HepG2 (cell line): ENCODE measurements at regions not wholly inside any gene's neighbourhood (a gene's known extent, or its start where the extent isn't known, plus 50 kb on each side); places are given as distances from the start of the nearest gene placed in this dataset.

Source experiments
- ATAC-seq: fragments of 200-7000 bp; cut with Tn5 transposase; 3 replicates; pipeline ENCODE4 v1.9.1; 2020; ENCODE audit warnings: mild to moderate bottlenecking, moderate library complexity
- BruUV-seq: library from RNA; stranded (reverse); fragments of 400-500 nt; replicated peaks from 2 replicates; lab custom pipeline; 2021; lab: Mats Ljungman, UMichigan
- CTCF ChIA-PET: fragments of 300-600 bp; formaldehyde crosslinking; extraction: SDS; loops from one replicate; lab custom pipeline; 2021; ENCODE audit warnings: low total read pairs, inconsistent platforms, low intra/inter-chr PET ratio; lab: Yijun Ruan, JAX
- POLR2A ChIA-PET: fragments of 350-600 bp; sonication (Branson Sonifier 250); formaldehyde crosslinking; loops from one replicate; lab custom pipeline; 2020; ENCODE audit warnings: antibody characterized with exemption, inconsistent platforms; lab: Yijun Ruan, JAX
- DNase-seq: peaks from one replicate; pipeline ENCODE4 v3.0.0-alpha.2; 2015; ENCODE audit warnings: low spot score
- FAIRE-seq: peaks from 3 replicates; lab custom pipeline; 2011; peaks lifted over from hg19 to GRCh38; lab: Jason Lieb, UNC
- H2AFZ ChIP-seq: one replicate; pipeline ENCODE4 v1.6.1; 2011; ENCODE audit warnings: low read length, inconsistent platforms
- H3K27ac ChIP-seq: fragments of 300-600 bp; 3 replicates; pipeline ENCODE4 v1.8.0; 2011; ENCODE audit warnings: mixed run types, mild to moderate bottlenecking, mixed read lengths, low read length, inconsistent platforms; ENCODE audit not compliant: insufficient read depth; ENCODE audit errors: extremely low read length
- H3K27me3 ChIP-seq, 2 experiments: fragments of 200-600 bp in 1 of 2; 2 replicates in 1 of 2; 3 replicates in 1 of 2; pipeline versions ENCODE4 v1.6.0 to v1.8.0; 2011; ENCODE audit warnings: low read length in 2 of 2, mild to moderate bottlenecking in 2 of 2, moderate library complexity in 2 of 2, inconsistent platforms in 1 of 2; ENCODE audit not compliant: insufficient read depth in 2 of 2, control insufficient read depth in 1 of 2
- H3K36me3 ChIP-seq, 2 experiments: fragments of 200-600 bp in 1 of 2; replicated peaks in 1 of 2; 2 replicates in 1 of 2; 3 replicates in 1 of 2; pipeline versions ENCODE4 v1.5.1 to v1.8.0; 2011; ENCODE audit warnings: low read length in 2 of 2, inconsistent platforms in 1 of 2; ENCODE audit not compliant: insufficient read depth in 2 of 2, control insufficient read depth in 1 of 2
- H3K4me1 ChIP-seq: 2 replicates; pipeline ENCODE4 v1.5.1; 2012; ENCODE audit warnings: low read length, inconsistent platforms; ENCODE audit not compliant: insufficient read depth
- H3K4me2 ChIP-seq: 2 replicates; pipeline ENCODE4 v1.6.0; 2011; ENCODE audit warnings: low read depth, low read length, inconsistent platforms
- H3K4me3 ChIP-seq, 3 experiments: fragments of 200-600 bp in 1 of 3; sonication (generic), shearing (Covaris generic) in 1 of 3; replicated peaks in 1 of 3; 2 replicates each; pipeline ENCODE4 v1.5.1; 2011 to 2016; ENCODE audit warnings: low read length in 3 of 3, inconsistent platforms in 2 of 3, low read depth in 2 of 3, mild to moderate bottlenecking in 2 of 3, control low read depth in 1 of 3, mixed read lengths in 1 of 3; ENCODE audit not compliant: insufficient read depth in 1 of 3
- H3K79me2 ChIP-seq: one replicate; pipeline ENCODE4 v1.6.1; 2011; ENCODE audit warnings: low read length, inconsistent platforms; ENCODE audit not compliant: insufficient read depth
- H3K9ac ChIP-seq: 2 replicates; pipeline ENCODE4 v1.6.0; 2011; ENCODE audit warnings: mild to moderate bottlenecking, low read depth, low read length, inconsistent platforms; ENCODE audit not compliant: insufficient read depth
- H3K9me3 ChIP-seq: 2 replicates; pipeline ENCODE4 v1.5.1; 2012; ENCODE audit warnings: mild to moderate bottlenecking, low read length
- H4K20me1 ChIP-seq: 2 replicates; pipeline ENCODE4 v1.6.0; 2011; ENCODE audit warnings: inconsistent platforms, mild to moderate bottlenecking, low read length, moderate library complexity; ENCODE audit not compliant: insufficient read depth
- ARID4A ChIP-seq: sonication (generic); formaldehyde crosslinking; IDR thresholded peaks from 2 replicates; pipeline ENCODE4 v1.5.0; 2020; ENCODE audit warnings: mild to moderate bottlenecking, missing genetic modification reagents, borderline replicate concordance
- CHD2 ChIP-seq: IDR thresholded peaks from 2 replicates; pipeline ENCODE4 v1.6.1; 2011; ENCODE audit warnings: low read depth, low read length, improper control_type of control experiment
- E2F1 ChIP-seq: sonication (generic); formaldehyde crosslinking; IDR thresholded peaks from 2 replicates; pipeline ENCODE4 v1.5.0; 2020; ENCODE audit warnings: missing genetic modification reagents
- FOXA3 ChIP-seq: IDR thresholded peaks from 2 replicates; pipeline ENCODE4 v1.6.1; 2016; ENCODE audit warnings: missing genetic modification reagents, missing compliant biosample characterization
- HCFC1 ChIP-seq: fragments of 150-350 bp; IDR thresholded peaks from 2 replicates; pipeline ENCODE4 v1.6.1; 2014; ENCODE audit warnings: low read depth, low read length
- KDM6A ChIP-seq: IDR thresholded peaks from 2 replicates; pipeline ENCODE4 v1.6.1; 2016; ENCODE audit warnings: low read depth
- PHF21A ChIP-seq: sonication (generic); formaldehyde crosslinking; IDR thresholded peaks from 2 replicates; pipeline ENCODE4 v1.5.0; 2020; ENCODE audit warnings: mild to moderate bottlenecking, missing genetic modification reagents
- RARG ChIP-seq: sonication (generic); formaldehyde crosslinking; IDR thresholded peaks from 2 replicates; pipeline ENCODE4 v1.4.0; 2020; ENCODE audit warnings: low read depth, mild to moderate bottlenecking, missing genetic modification reagents
- ZBTB37 ChIP-seq: sonication (generic); formaldehyde crosslinking; IDR thresholded peaks from 2 replicates; pipeline ENCODE4 v1.4.0; 2020; ENCODE audit warnings: mild to moderate bottlenecking, missing genetic modification reagents
- ZMYM4 ChIP-seq: sonication (generic); formaldehyde crosslinking; IDR thresholded peaks from 2 replicates; pipeline ENCODE4 v1.8.1; 2023; ENCODE audit warnings: mild to moderate bottlenecking, missing genetic modification reagents
- ZNF143 ChIP-seq: sonication (generic); formaldehyde crosslinking; IDR thresholded peaks from 2 replicates; pipeline ENCODE4 v1.4.0; 2020; ENCODE audit warnings: missing genetic modification reagents
- ZNF331 ChIP-seq: sonication (generic); formaldehyde crosslinking; IDR thresholded peaks from 2 replicates; pipeline ENCODE4 v1.4.0; 2020; ENCODE audit warnings: missing genetic modification reagents
- ZNF333 ChIP-seq: sonication (generic); formaldehyde crosslinking; IDR thresholded peaks from 2 replicates; pipeline ENCODE4 v1.4.0; 2020; ENCODE audit warnings: mild to moderate bottlenecking, missing genetic modification reagents, borderline replicate concordance
- ZNF441 ChIP-seq: sonication (generic); formaldehyde crosslinking; IDR thresholded peaks from 2 replicates; pipeline ENCODE4 v1.7.0; 2021; ENCODE audit warnings: missing genetic modification reagents, borderline replicate concordance
- ZNF879 ChIP-seq: sonication (generic); formaldehyde crosslinking; IDR thresholded peaks from 2 replicates; pipeline ENCODE4 v1.8.1; 2023; ENCODE audit warnings: missing genetic modification reagents
- WGBS: methylation state at CpG from one replicate; pipeline ENCODE4 v1.1.6; 2017; ENCODE audit warnings: low lambda C conversion rate; 5-methylcytosine and 5-hydroxymethylcytosine counted together
- in situ Hi-C: cut with HindIII; loops from 2 replicates; pipeline ENCODE4 v1.10.0; 2017; ENCODE audit warnings: low pct_unique_long_range_greater_than_20kb; ENCODE audit not compliant: extremely low pct_ligation_motif_present
- intact Hi-C: fragments of 100-400 bp; cut with micrococcal nuclease; formaldehyde crosslinking; loops from one replicate; pipeline ENCODE4 v1.10.0; 2022; ENCODE audit not compliant: unreplicated experiment

- TF ChIP-seq ZNF441 (CRISPR knock-in tag), result peak; percentile 69; the same call in 1 of the 2 replicates
- TF ChIP-seq RARG (CRISPR knock-in tag), result no peak
- TF ChIP-seq ZNF333 (CRISPR knock-in tag), result no peak
- TF ChIP-seq ZNF143 (CRISPR knock-in tag), result no peak; the same call in 1 of the 2 replicates
- no peak for TF ChIP-seq CHD2
- TF ChIP-seq KDM6A (CRISPR knock-in tag), result 0 out of 2 replicates have a peak, but pooled peaks have one; percentile 13
These were observed 149.3 kb upstream of the HAAO start (continued) for GRCh38 chr2:42941633-42942176.

GRCh38 chr2:42939411-42940206 is 147.2 kb upstream of the HAAO start:
- H3K27ac ChIP-seq, result peak overlapping the region; percentile 5
- ATAC-seq (no peak), FAIRE-seq (no peak), DNase-seq (no peak)
- in situ Hi-C loops (no loop called here), intact Hi-C loops (no loop called here)
- H3K4me3 ChIP-seq, result no peak overlapping the region
- H2AFZ ChIP-seq, result no peak overlapping the region
- no peak overlapping the region for H3K9ac ChIP-seq
- no peaks in the 10 kb centered on the region for H3K79me2 ChIP-seq
- ChIA-PET CTCF (no interaction called here), POLR2A (interaction anchor here (1.3 to 7.3 kb wide), 2 partner anchors 10 to 11 kb away, joined by 3 to 169 read pairs; no protein-coding TSS in a partner anchor)
- H3K36me3 ChIP-seq, result no peaks in the 10 kb centered on the region
- WGBS, result 78% methylated on average over 11 of the region's 11 CpGs
- peaks cover 93% of the 10 kb centered on the region for H3K4me1 ChIP-seq
- no TSS peak for BruUV-seq
- no peak overlapping the region for H3K4me2 ChIP-seq
- no peaks in the 10 kb centered on the region; a peak in 1 of 5 replicates for H3K27me3 ChIP-seq
- H3K9me3 ChIP-seq, result no peaks in the 10 kb centered on the region
- H4K20me1 ChIP-seq, result no peaks in the 10 kb centered on the region
- no peak for TF ChIP-seq ZNF331
- TF ChIP-seq ZBTB37, result no peak
- TF ChIP-seq E2F1, result no peak
- no peak for TF ChIP-seq ARID4A (CRISPR knock-in tag)
- no peak for TF ChIP-seq PHF21A (CRISPR knock-in tag)
- 0 out of 2 replicates have a peak, but pooled peaks have one; percentile 10 for TF ChIP-seq HCFC1
- no peak for TF ChIP-seq FOXA3 (CRISPR knock-in tag)
- no peak for TF ChIP-seq ZMYM4
- no peak for TF ChIP-seq ZNF879
